GM21360 (cell line): ENCODE measurements at regions not wholly inside any gene's neighbourhood (a gene's known extent, or its start where the extent isn't known, plus 50 kb on each side); places are given as distances from the start of the nearest gene placed in this dataset.
"Not testable (repeated sequence)": the region's sequence is repeated elsewhere in the genome, so short reads cannot be mapped to it uniquely, and the experiment has no call there.

Experiments used
- ATAC-seq: cut with Tn5 transposase; IDR thresholded peaks from one replicate; pipeline ENCODE4 v1.9.1; 2021; ENCODE audit warnings: mild to moderate bottlenecking, moderate library complexity; ENCODE audit not compliant: unreplicated experiment

DNA sequence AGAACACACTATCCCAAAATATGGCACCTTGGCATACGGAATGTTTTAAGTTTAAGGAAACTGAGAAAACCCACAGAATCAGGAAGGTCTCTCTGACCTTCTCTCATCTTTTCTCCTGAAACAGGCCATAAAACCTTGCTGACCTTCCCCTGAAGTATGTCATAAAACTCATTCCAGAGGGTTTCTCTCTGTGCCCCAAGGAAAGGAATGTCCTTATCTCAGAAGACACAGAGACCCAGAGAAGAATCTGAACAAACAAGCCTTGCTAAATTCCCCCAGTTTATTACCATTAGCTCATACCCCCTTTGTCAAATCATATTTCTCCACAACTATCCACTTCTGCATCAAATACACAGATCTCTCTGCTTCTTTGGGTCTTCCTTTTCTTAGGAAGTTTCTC, 603.1 kb downstream of the MCTP2 start:
- ATAC-seq, result no peak

DNA sequence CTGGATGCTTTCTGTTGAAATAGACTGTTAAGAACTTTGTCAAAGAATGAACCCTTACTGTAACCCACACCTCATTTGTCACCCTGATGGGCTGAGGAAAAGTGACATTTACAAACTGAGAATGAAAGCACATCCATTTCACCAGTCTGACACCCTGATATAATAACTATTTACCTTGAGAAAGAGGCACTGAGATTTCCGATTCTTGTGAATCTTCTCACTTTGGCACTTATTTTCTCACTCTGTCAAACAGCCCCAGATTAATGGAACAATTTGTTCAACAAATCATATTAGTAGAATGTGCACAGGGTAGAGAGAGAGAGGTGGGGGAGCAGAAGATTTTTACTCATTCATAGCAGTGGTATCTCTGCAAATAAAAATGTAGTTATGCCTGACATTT, 606.9 kb downstream of the MCTP2 start:
- ATAC-seq, result no peak

DNA sequence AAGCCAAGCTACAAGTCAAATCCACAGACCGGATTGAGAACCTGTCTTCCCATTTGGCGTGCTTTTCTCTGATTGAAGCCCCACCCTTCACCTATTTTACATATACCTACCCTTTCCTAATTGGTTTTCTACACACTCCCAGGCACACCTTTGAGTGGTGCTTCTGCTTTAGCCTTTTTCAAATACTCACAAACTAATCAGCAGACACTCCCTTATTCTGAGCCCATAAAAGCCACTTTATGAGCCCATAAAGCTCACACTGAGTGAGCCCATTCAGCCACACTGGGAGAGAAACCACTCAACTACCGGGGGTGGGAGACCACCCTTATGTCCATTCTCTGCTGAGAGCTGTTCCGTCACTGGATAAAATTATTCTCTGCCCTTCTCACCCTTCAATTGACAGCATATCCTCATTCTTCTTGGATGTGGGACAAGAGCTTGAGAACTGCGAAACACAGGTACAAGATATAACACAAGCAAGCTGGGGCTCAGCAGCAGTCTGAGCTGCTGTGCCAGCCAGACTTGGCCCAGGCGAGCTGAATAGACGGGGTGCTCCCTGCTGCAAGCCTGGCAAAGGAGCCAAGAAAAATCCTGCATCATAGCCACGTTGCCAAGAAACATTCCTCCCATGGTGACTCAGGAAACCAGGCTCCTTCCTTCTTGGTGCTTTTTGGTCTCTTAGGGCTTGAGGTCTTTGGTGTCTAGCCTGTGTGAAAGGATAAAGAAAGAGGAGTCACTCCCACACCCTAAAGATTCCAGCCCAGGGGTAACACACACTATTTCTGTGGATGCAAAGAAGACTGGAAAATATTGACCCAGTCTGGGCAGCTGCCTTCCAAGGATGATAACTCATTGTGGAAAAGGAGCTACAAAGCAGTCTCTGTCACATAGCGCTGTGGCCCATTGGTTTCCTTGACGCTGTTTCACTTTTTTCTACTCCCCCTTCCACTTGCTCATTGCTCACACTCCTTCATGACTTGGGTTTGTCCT, 609.7 kb downstream of the MCTP2 start:
- ATAC-seq, result no peak

DNA sequence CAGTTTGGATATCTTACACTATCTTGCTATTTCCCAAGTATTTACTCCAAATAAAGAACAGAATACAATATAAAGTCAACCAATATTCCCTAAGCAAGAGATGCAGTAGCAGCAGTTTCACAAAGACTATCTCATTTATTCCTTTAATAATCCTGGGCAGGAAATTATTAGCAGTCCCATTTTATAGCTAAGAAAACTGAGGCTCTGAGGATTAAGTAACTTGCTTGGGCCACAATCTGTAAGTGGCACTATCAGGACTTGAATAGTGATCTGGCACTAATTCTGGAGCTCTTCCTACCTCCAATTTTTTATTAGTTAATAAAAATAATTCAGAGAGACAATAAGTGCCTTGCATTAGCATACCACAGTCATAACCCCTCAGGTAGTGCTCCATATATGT, 611.7 kb downstream of the MCTP2 start:
- no peak for ATAC-seq

DNA sequence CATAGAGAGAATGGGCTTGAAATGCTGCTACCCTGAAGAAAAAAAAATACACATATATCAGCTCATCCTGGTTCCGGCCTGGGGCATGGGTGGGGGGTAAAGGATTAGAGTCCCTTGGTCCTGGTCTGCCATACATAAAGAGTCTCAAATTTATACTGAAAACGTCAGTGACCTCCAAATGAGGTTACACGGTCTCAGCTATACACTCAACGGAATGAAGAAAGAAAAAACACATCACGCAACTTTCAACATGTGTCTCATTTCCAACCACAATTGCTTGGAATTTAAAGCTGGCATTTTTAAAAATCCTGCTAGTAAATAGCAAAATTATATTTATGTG, 612.8 kb downstream of the MCTP2 start:
- ATAC-seq, result no peak

DNA sequence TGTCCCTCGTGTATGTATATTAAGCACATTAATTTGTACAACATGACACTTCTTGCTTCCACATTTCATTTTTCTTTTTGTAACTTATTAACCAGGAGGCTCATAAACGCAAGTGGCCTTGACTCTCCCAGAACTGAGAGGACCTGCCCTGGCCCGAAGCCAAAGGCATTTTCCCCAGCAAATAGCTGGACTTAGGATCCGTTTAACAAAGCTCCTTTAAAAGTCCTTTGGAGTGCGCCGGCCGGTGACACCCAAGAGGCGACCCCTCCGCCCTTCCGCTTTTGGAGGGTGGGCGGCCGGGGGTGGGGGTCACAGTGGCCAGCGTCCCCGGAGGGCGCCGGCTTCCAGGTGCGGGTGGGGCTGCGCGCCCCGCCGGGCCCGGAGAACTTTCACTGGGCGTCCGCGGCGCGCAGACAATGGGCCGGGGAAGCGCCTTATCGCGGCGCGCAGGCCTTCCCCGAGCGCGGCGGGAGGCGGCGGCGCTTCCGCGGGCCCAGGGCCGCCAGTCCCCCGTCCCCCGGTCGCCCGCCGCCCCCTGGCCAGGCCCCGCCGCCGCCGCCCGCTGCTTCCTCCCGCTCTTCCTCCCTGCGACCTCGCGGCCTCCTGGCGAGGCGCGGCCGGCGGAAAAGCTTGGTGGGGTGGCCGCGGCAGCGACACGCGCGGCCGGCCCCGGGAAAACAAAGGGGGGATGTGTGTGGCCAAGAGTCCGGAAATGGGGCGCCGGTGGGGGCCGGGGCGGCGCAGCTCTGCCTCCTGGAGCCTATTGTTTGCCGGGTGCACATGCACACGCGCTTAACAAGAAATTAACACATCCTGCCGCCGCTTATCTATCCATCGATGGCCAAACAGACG, 613.4 kb downstream of the MCTP2 start:
- no peak for ATAC-seq

DNA sequence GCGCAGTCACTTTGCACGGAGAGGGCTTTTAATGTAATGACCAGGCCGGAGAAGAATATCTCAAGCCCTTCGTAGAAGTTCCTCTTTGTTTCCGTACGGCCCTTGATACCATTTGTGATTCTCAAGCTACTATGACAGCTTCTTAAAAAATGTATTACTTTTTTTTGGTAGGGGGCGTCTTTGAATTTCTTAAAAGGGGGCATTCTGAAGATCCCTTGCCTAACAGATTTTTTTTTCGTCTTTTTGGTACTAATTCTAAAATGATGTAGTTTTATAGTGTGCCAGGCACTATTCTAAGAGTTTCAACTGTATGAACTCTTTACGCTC, 614.0 kb downstream of the MCTP2 start:
- ATAC-seq, result no peak

DNA sequence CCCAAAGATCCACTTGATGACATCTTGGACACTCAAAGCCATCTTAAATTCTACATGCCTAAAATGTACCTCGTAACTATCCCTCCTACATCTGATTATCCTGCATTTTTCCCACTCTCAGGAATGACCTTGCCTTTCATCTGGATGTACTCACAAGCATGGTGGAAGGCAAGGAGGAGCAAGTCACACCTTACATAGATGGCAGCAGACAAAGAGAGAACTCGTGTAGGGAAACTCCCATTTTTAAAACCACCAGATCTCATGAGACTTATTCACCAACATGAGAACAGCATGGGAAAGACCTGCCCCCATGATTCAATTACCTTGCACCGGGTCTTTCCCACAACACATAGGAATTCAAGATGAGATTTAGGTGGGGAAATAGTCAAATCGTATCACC, 616.0 kb downstream of the MCTP2 start:
- no peak for ATAC-seq

DNA sequence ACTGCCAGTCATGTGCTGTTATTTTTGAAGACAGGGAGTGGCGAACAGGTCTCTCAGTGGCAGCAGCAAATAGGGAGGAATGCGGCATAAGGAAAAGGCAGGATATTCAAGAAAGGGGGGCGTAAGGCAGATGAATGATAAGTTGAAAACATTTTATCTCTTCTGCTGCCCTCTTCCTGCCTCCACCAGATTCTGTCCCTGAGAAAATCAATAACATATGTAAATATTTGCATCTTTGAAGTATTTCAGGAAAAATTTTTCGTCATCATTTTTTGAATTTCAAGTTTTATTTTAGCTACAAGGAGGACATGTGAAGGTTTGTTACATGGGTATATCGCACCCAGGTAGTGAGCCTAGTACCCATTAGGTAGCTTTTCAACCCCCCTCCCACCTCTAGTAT, 616.7 kb downstream of the MCTP2 start:
- no peak for ATAC-seq

DNA sequence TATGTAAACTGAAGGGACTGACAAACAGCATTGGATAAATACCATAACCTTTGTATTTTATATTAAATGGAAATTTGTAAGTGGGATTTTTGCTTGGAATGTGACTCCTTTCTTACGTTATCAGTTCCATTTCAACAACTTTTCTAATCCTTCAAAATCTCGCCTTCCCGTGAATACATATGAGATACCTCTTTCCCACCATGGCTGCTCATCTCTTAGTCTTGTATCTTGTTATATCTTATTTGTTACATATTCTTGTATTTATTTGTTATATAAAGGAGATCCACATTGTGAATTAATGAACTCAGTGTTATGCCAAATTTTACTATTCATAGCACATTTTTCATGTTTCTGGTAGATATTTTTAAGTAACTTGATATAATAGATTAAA, 623.7 kb downstream of the MCTP2 start:
- ATAC-seq, result no peak

DNA sequence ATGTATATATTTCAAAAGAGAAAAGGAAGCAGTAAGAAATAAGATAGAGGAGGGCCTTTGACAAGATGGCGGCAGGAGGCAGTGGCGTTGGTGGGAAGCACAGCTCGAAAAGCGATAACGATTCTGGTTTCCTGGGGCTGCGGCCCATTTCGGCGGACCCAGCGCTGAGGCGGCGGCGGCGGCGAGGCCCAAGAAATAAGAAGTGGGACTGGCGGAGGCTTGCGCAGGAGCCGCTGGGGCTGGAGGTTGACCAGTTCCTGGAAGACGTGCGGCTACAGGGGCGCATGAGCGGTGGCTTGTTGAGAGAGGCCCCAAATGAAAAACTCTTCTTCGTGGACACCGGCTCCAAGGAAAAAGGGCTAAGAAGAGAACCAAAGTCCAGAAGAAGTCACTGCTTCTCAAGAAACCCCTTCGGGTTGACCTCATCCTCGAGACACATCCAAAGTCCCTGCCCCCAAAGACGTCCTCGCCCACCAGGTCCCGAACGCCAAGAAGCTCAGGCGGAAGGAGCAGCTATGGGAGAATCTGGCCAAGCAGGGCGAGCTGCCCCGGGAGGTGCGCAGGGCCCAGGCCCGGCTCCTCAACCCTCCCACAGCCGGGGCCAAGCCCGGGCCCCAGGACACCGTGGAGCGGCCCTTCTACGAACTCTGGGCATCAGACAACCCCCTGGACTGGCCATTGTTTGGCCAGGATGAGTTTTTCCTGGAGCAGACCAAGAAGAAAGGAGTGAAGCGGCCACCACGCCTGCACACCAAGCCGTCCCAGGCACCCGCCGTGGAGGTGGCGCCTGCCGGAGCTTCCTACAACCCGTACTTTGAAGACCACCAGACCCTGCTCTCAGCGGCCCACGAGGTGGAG, 624.3 kb downstream of the MCTP2 start:
- ATAC-seq, result no peak

DNA sequence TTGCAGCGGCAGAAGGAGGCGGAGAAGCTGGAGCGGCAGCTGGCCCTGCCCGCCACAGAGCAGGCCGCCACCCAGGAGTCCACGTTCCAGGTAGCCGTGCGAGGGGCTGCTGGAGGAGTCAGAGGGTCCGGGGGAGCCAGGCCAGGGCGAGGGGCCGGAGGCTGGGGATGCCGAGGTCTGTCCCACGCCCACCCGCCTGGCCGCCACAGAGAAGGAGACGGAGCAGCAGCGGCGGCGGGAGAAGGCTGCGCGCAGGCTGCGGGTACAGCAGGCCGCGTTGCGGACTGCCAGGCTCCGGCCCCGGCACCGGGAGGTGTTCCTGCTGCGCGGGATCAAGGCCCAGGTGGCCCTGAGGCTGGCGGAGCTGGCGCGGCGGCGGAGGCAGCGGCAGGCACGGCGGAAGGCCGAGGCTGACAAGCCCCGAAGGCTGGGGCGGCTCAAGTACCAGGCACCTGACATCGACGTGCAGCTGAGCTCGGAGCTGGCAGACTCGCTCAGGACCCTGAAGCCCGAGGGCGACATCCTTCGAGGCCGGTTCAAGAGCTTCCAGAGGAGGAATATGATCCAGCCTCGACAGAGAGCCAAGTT, 625.0 kb downstream of the MCTP2 start:
- ATAC-seq, result no peak

DNA sequence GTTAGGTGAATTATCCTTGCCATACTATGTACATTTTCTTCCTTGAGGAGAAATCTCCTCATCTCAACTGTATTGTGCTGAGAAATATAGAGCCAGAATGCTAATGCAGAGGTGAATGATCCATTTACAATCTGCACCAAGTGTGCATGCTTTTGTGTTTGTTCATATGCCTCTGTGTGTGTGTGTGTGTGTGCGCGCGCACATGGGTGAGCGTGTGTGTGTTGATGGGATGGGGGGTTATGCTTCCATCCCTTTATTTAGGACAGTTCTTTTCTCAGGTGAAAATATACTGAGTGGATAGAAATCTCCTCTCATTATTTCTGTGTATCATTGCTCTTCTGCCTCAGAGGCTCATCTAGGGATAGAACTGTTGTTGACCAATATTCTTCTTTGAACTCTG, 626.1 kb downstream of the MCTP2 start:
- no peak for ATAC-seq

DNA sequence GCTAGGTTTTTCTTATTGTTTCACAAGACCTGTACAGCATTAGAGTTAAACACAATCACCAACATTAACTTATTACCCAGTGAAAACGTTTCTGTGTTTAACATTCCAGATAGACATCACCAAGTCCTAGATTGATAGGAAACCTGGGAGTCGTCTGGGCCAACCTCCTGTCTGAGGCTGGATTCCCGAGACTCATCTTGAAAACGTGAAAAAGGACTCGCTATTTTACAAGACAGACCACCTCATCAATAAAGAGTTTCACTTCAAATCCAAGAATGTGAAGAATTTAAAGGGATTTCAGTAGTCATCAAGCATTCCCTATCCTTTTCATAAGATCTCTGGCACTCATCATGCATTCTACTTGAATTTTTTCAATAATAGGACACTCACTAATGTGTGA, 626.6 kb downstream of the MCTP2 start:
- ATAC-seq, result no peak

DNA sequence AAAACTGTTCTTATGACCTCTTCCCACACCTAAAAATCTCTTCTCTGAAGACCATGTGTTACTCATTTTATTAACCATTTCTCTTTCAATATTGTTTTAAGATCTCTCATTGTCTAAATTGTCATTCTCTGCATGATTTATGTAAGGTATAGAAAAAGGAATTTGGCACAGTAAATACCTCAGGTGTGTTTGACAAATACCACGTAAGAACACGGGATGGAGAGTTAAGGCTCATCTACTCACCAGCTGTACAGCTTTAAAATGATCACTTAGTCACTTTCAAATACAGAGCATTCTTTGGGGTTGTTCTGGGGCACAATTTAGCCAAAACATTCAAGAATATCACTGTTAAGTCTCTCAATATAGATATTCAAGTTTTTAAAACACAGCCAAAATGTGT, 627.1 kb downstream of the MCTP2 start:
- ATAC-seq, result no peak

DNA sequence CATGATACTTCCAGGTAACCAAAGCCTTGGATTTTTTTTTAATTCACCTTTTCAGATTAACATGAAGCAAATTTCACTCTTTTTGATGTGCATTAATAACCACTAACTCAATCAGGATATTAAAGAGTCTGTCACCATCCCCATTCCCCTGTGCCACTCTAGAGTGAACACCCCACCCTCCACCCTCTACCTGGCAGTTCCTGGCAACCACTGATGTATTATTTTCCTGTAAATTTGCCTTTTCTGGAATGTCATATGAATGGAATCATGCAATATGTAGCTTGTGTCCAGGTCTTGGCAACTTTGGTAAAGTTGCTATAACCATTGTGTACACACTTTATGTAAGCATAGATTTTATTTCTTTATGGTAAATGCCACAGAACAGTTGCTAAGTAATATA, 627.6 kb downstream of the MCTP2 start:
- ATAC-seq, result no peak

DNA sequence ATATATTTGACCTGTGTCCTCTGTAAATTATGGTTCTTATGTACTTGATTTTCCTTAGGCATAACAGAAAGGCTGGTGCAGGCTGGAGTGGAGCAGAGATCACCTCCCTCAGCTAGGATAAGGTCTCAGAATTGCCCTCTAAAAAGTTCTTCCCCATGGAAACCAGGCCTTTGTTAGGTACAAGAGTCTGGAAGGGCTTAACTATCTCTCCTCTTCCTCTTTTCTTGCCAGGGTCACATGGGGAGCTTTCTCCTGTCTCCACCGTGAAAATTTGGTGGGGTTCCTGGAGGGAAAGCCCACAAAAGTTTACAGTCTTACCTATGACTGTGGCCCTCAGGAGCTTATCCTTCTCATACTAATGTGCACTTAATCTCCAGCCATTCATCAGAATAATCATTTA, 633.2 kb downstream of the MCTP2 start:
- ATAC-seq, result no peak

DNA sequence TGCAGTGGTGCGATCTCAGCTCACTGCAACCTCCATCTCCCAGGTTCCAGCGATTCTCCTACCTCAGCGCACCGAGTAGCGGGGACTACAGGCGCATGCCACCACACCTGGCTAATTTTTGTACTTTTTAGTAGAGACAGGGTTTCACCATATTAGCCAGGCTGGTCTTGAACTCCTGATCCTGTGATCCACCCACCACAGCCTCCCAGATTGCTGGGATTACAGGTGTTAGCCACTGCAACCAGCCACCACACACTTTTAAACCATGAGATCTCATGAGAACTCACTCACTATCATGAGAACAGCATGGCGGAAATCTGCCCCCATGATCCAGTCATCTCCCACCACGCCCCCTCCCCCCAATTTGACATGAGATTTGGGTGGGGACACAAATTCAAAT, 636.9 kb downstream of the MCTP2 start:
- not testable (repeated sequence) for ATAC-seq

DNA sequence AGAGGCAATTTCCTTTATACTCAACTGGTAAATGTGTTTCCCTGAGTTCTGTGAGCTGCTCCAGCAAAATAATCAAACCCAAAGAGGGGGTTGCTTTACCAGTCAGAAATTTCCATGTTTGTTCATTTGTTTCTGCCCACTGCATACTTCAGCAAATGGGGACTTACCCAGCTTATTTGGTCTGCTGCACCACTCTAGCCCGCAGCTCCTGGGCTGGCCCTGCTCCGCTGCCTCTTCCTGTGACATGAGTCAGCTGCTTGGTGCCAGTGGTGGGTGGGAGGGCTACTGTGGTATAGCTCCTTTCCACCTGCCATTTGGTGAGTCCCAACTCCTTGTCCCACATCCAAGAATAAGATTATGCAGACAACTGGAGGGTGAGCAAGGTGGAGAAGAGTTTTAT, 644.2 kb downstream of the MCTP2 start:
- ATAC-seq, result no peak

DNA sequence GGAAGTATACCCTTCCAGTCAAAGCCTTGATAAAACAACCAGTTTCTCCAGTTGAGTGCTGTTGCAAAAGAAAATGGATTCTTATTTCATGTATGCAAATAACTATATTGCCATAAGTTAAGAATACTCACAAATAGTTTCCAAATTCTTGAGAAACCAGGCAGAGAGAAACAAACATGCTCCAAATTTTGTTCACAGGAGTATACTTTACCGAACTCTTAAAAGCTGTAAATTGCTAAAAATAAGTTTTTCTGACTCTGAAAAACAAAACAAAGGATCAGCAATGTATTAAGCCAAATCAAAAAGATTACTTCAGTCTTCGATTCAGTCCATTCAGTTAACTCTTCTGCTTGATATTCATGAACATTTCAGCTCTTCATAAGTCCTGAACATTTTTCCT, 646.5 kb downstream of the MCTP2 start:
- no peak for ATAC-seq
